Lower leg skin (tissue), 3 donors: ENCODE measurements at regions not wholly inside any gene's neighbourhood (a gene's known extent, or its start where the extent isn't known, plus 50 kb on each side); places are given as distances from the start of the nearest gene placed in this dataset.

Experiments used
- POLR2A ChIP-seq, 2 donors: fragments of 450-650 bp; IDR thresholded peaks; one replicate each; pipeline ENCODE4 v1.6.1; 2016 to 2017; ENCODE audit warnings: antibody characterized with exemption in 2 of 2, mild to moderate bottlenecking in 1 of 2, moderate library complexity in 1 of 2
- TF ChIP-seq, protein P1 (sequence below), 3 donors: fragments of 450-650 bp; IDR thresholded peaks; one replicate each; pipeline ENCODE4 v1.5.1; 2016; ENCODE audit warnings: antibody characterized with exemption in 3 of 3, mild to moderate bottlenecking in 3 of 3, moderate library complexity in 2 of 3

DNA sequence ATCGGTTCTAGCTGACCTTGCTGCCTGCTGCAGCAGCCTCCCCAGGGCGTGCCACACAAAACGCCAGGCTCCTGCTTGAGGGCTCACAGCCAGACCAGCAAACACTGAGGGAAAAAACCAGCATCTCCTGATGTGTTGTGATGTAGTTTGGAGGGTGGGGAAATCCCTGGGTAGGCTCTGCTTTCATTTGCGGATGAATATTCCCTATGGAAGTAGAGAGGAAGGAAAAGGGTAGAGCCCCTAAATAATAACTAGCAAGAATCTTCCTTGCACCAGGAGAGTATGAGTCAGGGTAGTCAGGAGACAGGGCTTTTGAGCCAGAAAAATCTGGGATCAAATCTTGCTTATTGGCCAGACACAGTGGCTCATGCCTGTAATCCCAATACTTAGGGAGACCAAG is 545.3 kb downstream of the RFC3 start:
- TF ChIP-seq, protein P1, sequence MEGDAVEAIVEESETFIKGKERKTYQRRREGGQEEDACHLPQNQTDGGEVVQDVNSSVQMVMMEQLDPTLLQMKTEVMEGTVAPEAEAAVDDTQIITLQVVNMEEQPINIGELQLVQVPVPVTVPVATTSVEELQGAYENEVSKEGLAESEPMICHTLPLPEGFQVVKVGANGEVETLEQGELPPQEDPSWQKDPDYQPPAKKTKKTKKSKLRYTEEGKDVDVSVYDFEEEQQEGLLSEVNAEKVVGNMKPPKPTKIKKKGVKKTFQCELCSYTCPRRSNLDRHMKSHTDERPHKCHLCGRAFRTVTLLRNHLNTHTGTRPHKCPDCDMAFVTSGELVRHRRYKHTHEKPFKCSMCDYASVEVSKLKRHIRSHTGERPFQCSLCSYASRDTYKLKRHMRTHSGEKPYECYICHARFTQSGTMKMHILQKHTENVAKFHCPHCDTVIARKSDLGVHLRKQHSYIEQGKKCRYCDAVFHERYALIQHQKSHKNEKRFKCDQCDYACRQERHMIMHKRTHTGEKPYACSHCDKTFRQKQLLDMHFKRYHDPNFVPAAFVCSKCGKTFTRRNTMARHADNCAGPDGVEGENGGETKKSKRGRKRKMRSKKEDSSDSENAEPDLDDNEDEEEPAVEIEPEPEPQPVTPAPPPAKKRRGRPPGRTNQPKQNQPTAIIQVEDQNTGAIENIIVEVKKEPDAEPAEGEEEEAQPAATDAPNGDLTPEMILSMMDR (IDR thresholded peaks at IDR 0.05): no peak
- no peak for TF ChIP-seq POLR2A (IDR thresholded peaks at IDR 0.05)
